ENCODE measurements at regions not wholly inside any gene's neighbourhood (a gene's known extent, or its start where the extent isn't known, plus 50 kb on each side); places are given as distances from the start of the nearest gene placed in this dataset.

- TF ChIP-seq CTCF (IDR thresholded peaks at IDR 0.05; ENCODE audit: low read depth, low read length, poor library complexity, severe bottlenecking) (no peak), EZH2phosphoT487 (IDR thresholded peaks at IDR 0.05; ENCODE audit: borderline replicate concordance, low read length) (no peak)
Measured at GRCh38 chr2:122507261-122507660, 751.8 kb downstream of the TSN start.
